ENCODE measurements at regions not wholly inside any gene's neighbourhood (a gene's known extent, or its start where the extent isn't known, plus 50 kb on each side); places are given as distances from the start of the nearest gene placed in this dataset.
"Not testable (repeated sequence)": the region's sequence is repeated elsewhere in the genome, so short reads cannot be mapped to it uniquely, and the experiment has no call there.

- not testable (repeated sequence) for H2AK5ac ChIP-seq (ENCODE audit: low read length, severe bottlenecking); H3K9me3 ChIP-seq (ENCODE audit: control insufficient read depth, low read length); H3K4ac ChIP-seq (ENCODE audit: low read depth in 1 of 2, low read length in 2 of 2); H3K14ac ChIP-seq (ENCODE audit: low read length in 2 of 2); H3K27ac ChIP-seq (ENCODE audit: low read length, poor library complexity, severe bottlenecking); H3K4me3 ChIP-seq (ENCODE audit: insufficient read depth in 1 of 2, low read depth in 1 of 2, low read length in 2 of 2); H2BK12ac ChIP-seq (ENCODE audit: low read length in 2 of 2); H3K4me1 ChIP-seq (ENCODE audit: control insufficient read depth, insufficient read depth, low read depth, low read length); H3K23ac ChIP-seq (ENCODE audit: low read length in 2 of 2); H3K9ac ChIP-seq (ENCODE audit: low read length); H2AFZ ChIP-seq (ENCODE audit: low read depth, low read length); H2BK120ac ChIP-seq (ENCODE audit: low read depth, low read length); H3K18ac ChIP-seq (ENCODE audit: low read depth in 1 of 2, low read length in 2 of 2); DNase-seq; H3K36me3 ChIP-seq (ENCODE audit: control insufficient read depth in 1 of 2, insufficient read depth in 2 of 2, low read depth in 1 of 2, low read length in 2 of 2); H3K4me2 ChIP-seq (ENCODE audit: low read length, poor library complexity, severe bottlenecking); H3K79me1 ChIP-seq (replicated peaks; ENCODE audit: low read length, poor library complexity, severe bottlenecking); H4K91ac ChIP-seq (ENCODE audit: low read length); H3K27me3 ChIP-seq (ENCODE audit: control insufficient read depth in 1 of 2, insufficient read depth in 1 of 2, low read length in 2 of 2); H2BK15ac ChIP-seq (ENCODE audit: low read depth, poor library complexity, severe bottlenecking); H2BK5ac ChIP-seq (ENCODE audit: low read depth, low read length, poor library complexity, severe bottlenecking); H4K8ac ChIP-seq (ENCODE audit: low read length)
- 90% methylated on average over 17 of the region's 18 CpGs for WGBS
Observed at GRCh38 chr4:8959471-8959870, 87.8 kb upstream of the HMX1 start.

GRCh38 chr4:8954001-8954400 lies 82.4 kb upstream of the HMX1 start:
- not testable (repeated sequence) for H3K27me3 ChIP-seq (ENCODE audit: control insufficient read depth in 1 of 2, insufficient read depth in 1 of 2, low read length in 2 of 2); H2AFZ ChIP-seq (ENCODE audit: low read depth, low read length); H3K4me1 ChIP-seq (ENCODE audit: control insufficient read depth, insufficient read depth, low read depth, low read length); H3K18ac ChIP-seq (ENCODE audit: low read depth in 1 of 2, low read length in 2 of 2); H2AK5ac ChIP-seq (ENCODE audit: low read length, severe bottlenecking); H3K4me2 ChIP-seq (ENCODE audit: low read length, poor library complexity, severe bottlenecking); H2BK120ac ChIP-seq (ENCODE audit: low read depth, low read length); DNase-seq; H3K4ac ChIP-seq (ENCODE audit: low read depth in 1 of 2, low read length in 2 of 2); H2BK5ac ChIP-seq (ENCODE audit: low read depth, low read length, poor library complexity, severe bottlenecking); H3K36me3 ChIP-seq (ENCODE audit: control insufficient read depth in 1 of 2, insufficient read depth in 2 of 2, low read depth in 1 of 2, low read length in 2 of 2); H3K79me1 ChIP-seq (replicated peaks; ENCODE audit: low read length, poor library complexity, severe bottlenecking); H3K9me3 ChIP-seq (ENCODE audit: control insufficient read depth, low read length); H2BK12ac ChIP-seq (ENCODE audit: low read length in 2 of 2); H4K8ac ChIP-seq (ENCODE audit: low read length); H3K4me3 ChIP-seq (ENCODE audit: insufficient read depth in 1 of 2, low read depth in 1 of 2, low read length in 2 of 2); H3K9ac ChIP-seq (ENCODE audit: low read length); H4K91ac ChIP-seq (ENCODE audit: low read length); H2BK15ac ChIP-seq (ENCODE audit: low read depth, poor library complexity, severe bottlenecking); H3K14ac ChIP-seq (ENCODE audit: low read length in 2 of 2); H3K23ac ChIP-seq (ENCODE audit: low read length in 2 of 2); H3K27ac ChIP-seq (ENCODE audit: low read length, poor library complexity, severe bottlenecking)
- 86% methylated on average over 16 of the region's 16 CpGs for WGBS

GRCh38 chr4:8952791-8953190 lies 81.2 kb upstream of the HMX1 start:
- H3K36me3 ChIP-seq (ENCODE audit: control insufficient read depth in 1 of 2, insufficient read depth in 2 of 2, low read depth in 1 of 2, low read length in 2 of 2); H2BK5ac ChIP-seq (ENCODE audit: low read depth, low read length, poor library complexity, severe bottlenecking); DNase-seq; H2BK15ac ChIP-seq (ENCODE audit: low read depth, poor library complexity, severe bottlenecking); H4K8ac ChIP-seq (ENCODE audit: low read length); H3K4me1 ChIP-seq (ENCODE audit: control insufficient read depth, insufficient read depth, low read depth, low read length); H2BK12ac ChIP-seq (ENCODE audit: low read length in 2 of 2); H3K4me2 ChIP-seq (ENCODE audit: low read length, poor library complexity, severe bottlenecking); H2AK5ac ChIP-seq (ENCODE audit: low read length, severe bottlenecking); H3K79me1 ChIP-seq (replicated peaks; ENCODE audit: low read length, poor library complexity, severe bottlenecking); H3K27me3 ChIP-seq (ENCODE audit: control insufficient read depth in 1 of 2, insufficient read depth in 1 of 2, low read length in 2 of 2); H2BK120ac ChIP-seq (ENCODE audit: low read depth, low read length); H3K14ac ChIP-seq (ENCODE audit: low read length in 2 of 2); H2AFZ ChIP-seq (ENCODE audit: low read depth, low read length); H3K23ac ChIP-seq (ENCODE audit: low read length in 2 of 2); H3K9ac ChIP-seq (ENCODE audit: low read length); H3K18ac ChIP-seq (ENCODE audit: low read depth in 1 of 2, low read length in 2 of 2); H3K27ac ChIP-seq (ENCODE audit: low read length, poor library complexity, severe bottlenecking); H3K4ac ChIP-seq (ENCODE audit: low read depth in 1 of 2, low read length in 2 of 2); H3K4me3 ChIP-seq (ENCODE audit: insufficient read depth in 1 of 2, low read depth in 1 of 2, low read length in 2 of 2); H4K91ac ChIP-seq (ENCODE audit: low read length); H3K9me3 ChIP-seq (ENCODE audit: control insufficient read depth, low read length): not testable (repeated sequence)
- 76% methylated on average over 9 of the region's 12 CpGs for WGBS

GRCh38 chr4:8952109-8952508 lies 80.5 kb upstream of the HMX1 start:
- not testable (repeated sequence) for H3K23ac ChIP-seq (ENCODE audit: low read length in 2 of 2); H2BK120ac ChIP-seq (ENCODE audit: low read depth, low read length); H3K36me3 ChIP-seq (ENCODE audit: control insufficient read depth in 1 of 2, insufficient read depth in 2 of 2, low read depth in 1 of 2, low read length in 2 of 2); DNase-seq; H3K14ac ChIP-seq (ENCODE audit: low read length in 2 of 2); H3K79me1 ChIP-seq (replicated peaks; ENCODE audit: low read length, poor library complexity, severe bottlenecking); H3K27me3 ChIP-seq (ENCODE audit: control insufficient read depth in 1 of 2, insufficient read depth in 1 of 2, low read length in 2 of 2); H2BK5ac ChIP-seq (ENCODE audit: low read depth, low read length, poor library complexity, severe bottlenecking); H3K4ac ChIP-seq (ENCODE audit: low read depth in 1 of 2, low read length in 2 of 2); H2BK15ac ChIP-seq (ENCODE audit: low read depth, poor library complexity, severe bottlenecking); H3K18ac ChIP-seq (ENCODE audit: low read depth in 1 of 2, low read length in 2 of 2); H3K4me3 ChIP-seq (ENCODE audit: insufficient read depth in 1 of 2, low read depth in 1 of 2, low read length in 2 of 2); H2AK5ac ChIP-seq (ENCODE audit: low read length, severe bottlenecking); H3K9me3 ChIP-seq (ENCODE audit: control insufficient read depth, low read length); H4K8ac ChIP-seq (ENCODE audit: low read length); H3K27ac ChIP-seq (ENCODE audit: low read length, poor library complexity, severe bottlenecking); H4K91ac ChIP-seq (ENCODE audit: low read length); H3K9ac ChIP-seq (ENCODE audit: low read length); H3K4me2 ChIP-seq (ENCODE audit: low read length, poor library complexity, severe bottlenecking); H3K4me1 ChIP-seq (ENCODE audit: control insufficient read depth, insufficient read depth, low read depth, low read length); H2BK12ac ChIP-seq (ENCODE audit: low read length in 2 of 2); H2AFZ ChIP-seq (ENCODE audit: low read depth, low read length)
- WGBS: 68% methylated on average over 3 of the region's 13 CpGs
